ENCODE measurements at regions not wholly inside any gene's neighbourhood (a gene's known extent, or its start where the extent isn't known, plus 50 kb on each side); places are given as distances from the start of the nearest gene placed in this dataset.

- no peak for TF ChIP-seq POLR2A (IDR thresholded peaks at IDR 0.05)
- peaks cover 2% of the 10 kb centered on the region for H3K27me3 ChIP-seq
- WGBS, 2 donors, result 63 to 77% methylated on average over 3 of the region's 3 CpGs
- H3K9me3 ChIP-seq, result no peaks in the 10 kb centered on the region
- no peaks in the 10 kb centered on the region for H3K36me3 ChIP-seq (ENCODE audit: low read depth, missing control alignments)
- no peak overlapping the region for H3K4me3 ChIP-seq
- no peaks in the 10 kb centered on the region for H3K4me1 ChIP-seq
- H3K27ac ChIP-seq, result no peak overlapping the region
- intact Hi-C loops (cut with DNase I; ENCODE audit: low total_unique reads), result no loop called here
- no peak for DNase-seq
Measured at GRCh38 chr2:65866148-65866547, 433.7 kb upstream of the SPRED2 start.

GRCh38 chr2:65864619-65865018, 432.2 kb upstream of the SPRED2 start:
- no peak for TF ChIP-seq CTCF (IDR thresholded peaks at IDR 0.05)
- no peak for TF ChIP-seq POLR2A (IDR thresholded peaks at IDR 0.05)
- Histone ChIP-seq H3K4me3 (no peak overlapping the region), H3K36me3 (ENCODE audit: low read depth, missing control alignments) (no peaks in the 10 kb centered on the region), H3K27ac (no peak overlapping the region), H3K27me3 (peaks cover 2% of the 10 kb centered on the region), H3K4me1 (no peaks in the 10 kb centered on the region), H3K9me3 (no peaks in the 10 kb centered on the region)
- no peak for DNase-seq
- intact Hi-C loops (cut with DNase I; ENCODE audit: low total_unique reads), result no loop called here
- 88 to 90% methylated on average over 5 of the region's 5 CpGs for WGBS, 2 donors

GRCh38 chr2:65863713-65864112, 431.3 kb upstream of the SPRED2 start:
- Histone ChIP-seq H3K36me3 (ENCODE audit: low read depth, missing control alignments) (no peaks in the 10 kb centered on the region), H3K9me3 (no peaks in the 10 kb centered on the region), H3K4me3 (no peak overlapping the region), H3K27ac (no peak overlapping the region), H3K27me3 (peaks cover 2% of the 10 kb centered on the region), H3K4me1 (no peaks in the 10 kb centered on the region)
- TF ChIP-seq CTCF (IDR thresholded peaks at IDR 0.05), result no peak
- no peak for TF ChIP-seq POLR2A (IDR thresholded peaks at IDR 0.05)
- no peak for DNase-seq
- intact Hi-C loops (cut with DNase I; ENCODE audit: low total_unique reads), result no loop called here

- intact Hi-C loops (cut with DNase I; ENCODE audit: low total_unique reads), result no loop called here
- TF ChIP-seq CTCF (IDR thresholded peaks at IDR 0.05) (no peak), POLR2A (IDR thresholded peaks at IDR 0.05) (no peak)
- no peak overlapping the region for H3K27ac ChIP-seq
- 89 to 98% methylated on average over 3 of the region's 3 CpGs for WGBS, 2 donors
- H3K4me3 ChIP-seq, result no peak overlapping the region
- DNase-seq, result no peak
- no peaks in the 10 kb centered on the region for H3K4me1 ChIP-seq
- H3K36me3 ChIP-seq (ENCODE audit: low read depth, missing control alignments), result no peaks in the 10 kb centered on the region
- H3K27me3 ChIP-seq, result no peaks in the 10 kb centered on the region
- no peaks in the 10 kb centered on the region for H3K9me3 ChIP-seq
Measured at GRCh38 chr2:65856928-65857327, 424.5 kb upstream of the SPRED2 start.

- Histone ChIP-seq H3K27me3 (no peaks in the 10 kb centered on the region), H3K9me3 (no peaks in the 10 kb centered on the region), H3K4me3 (no peak overlapping the region), H3K27ac (no peak overlapping the region), H3K36me3 (ENCODE audit: low read depth, missing control alignments) (no peaks in the 10 kb centered on the region), H3K4me1 (no peaks in the 10 kb centered on the region)
- no peak for TF ChIP-seq CTCF (IDR thresholded peaks at IDR 0.05)
- no peak for TF ChIP-seq POLR2A (IDR thresholded peaks at IDR 0.05)
- no peak for DNase-seq
- intact Hi-C loops (cut with DNase I; ENCODE audit: low total_unique reads), result no loop called here
Measured at GRCh38 chr2:65856423-65856822, 424.0 kb upstream of the SPRED2 start.
